ENCODE measurements at regions not wholly inside any gene's neighbourhood (a gene's known extent, or its start where the extent isn't known, plus 50 kb on each side); places are given as distances from the start of the nearest gene placed in this dataset.

- Histone ChIP-seq H3K27ac (ENCODE audit: low read depth, low read length) (no peak overlapping the region), H3K4me3 (ENCODE audit: low read length) (no peak overlapping the region)
Measured at GRCh38 chr5:6056280-6056679, 322.1 kb downstream of the MED10 start.

DNA sequence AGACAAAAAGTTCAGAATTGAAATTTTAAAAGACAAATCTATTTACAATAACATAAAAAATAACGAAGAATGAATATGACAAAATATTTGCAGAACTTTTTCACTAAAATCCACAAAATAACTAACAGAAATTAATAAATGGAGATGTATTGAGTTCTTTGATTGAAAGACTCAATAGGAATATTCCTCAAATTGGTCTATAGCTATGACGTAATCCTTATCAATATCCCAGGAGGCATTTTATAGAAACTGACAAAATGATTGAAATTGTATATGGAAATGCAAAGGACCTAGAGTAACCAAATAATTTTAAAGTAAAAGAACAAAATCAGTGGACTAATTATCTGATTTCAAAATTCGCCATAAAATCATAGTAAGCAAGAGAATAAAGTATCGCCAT lies 328.7 kb downstream of the MED10 start:
- no peak overlapping the region for H3K27ac ChIP-seq (ENCODE audit: low read depth, low read length)
- H3K27me3 ChIP-seq (ENCODE audit: control insufficient read depth, insufficient read depth, low read length): no peaks in the 10 kb centered on the region
- H3K4me3 ChIP-seq (ENCODE audit: low read length): no peak overlapping the region
- H3K4me1 ChIP-seq (ENCODE audit: control insufficient read depth, insufficient read depth, low read length): no peaks in the 10 kb centered on the region
- H3K9ac ChIP-seq (ENCODE audit: low read length): no peak overlapping the region
- H3K36me3 ChIP-seq (ENCODE audit: control insufficient read depth, insufficient read depth, low read length): no peaks in the 10 kb centered on the region

More at GRCh38 chr5:6056280-6056679, 322.1 kb downstream of the MED10 start:
- Histone ChIP-seq H3K36me3 (ENCODE audit: control insufficient read depth, insufficient read depth, low read length) (no peaks in the 10 kb centered on the region), H3K4me1 (ENCODE audit: control insufficient read depth, insufficient read depth, low read length) (no peaks in the 10 kb centered on the region), H3K9ac (ENCODE audit: low read length) (no peak overlapping the region), H3K27me3 (ENCODE audit: control insufficient read depth, insufficient read depth, low read length) (no peaks in the 10 kb centered on the region)

DNA sequence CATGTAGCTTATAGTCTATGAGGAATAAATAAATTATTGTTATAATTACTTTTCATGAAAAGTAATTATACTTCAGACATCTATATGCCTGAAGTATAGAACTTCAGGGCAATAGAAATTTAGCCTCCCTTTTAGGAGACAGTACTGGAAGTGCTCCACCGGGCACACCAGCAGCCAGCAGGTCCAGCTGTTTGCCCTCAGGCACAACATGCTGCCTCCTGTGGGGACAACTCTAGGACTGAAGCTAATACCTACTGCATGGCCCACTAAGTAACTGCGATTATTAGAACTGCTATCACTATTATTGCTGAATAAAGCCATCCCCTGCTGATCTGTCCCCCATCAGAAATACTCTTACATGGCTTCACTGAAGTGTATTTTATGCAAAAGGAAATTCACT lies 329.6 kb downstream of the MED10 start:
- Histone ChIP-seq H3K4me3 (ENCODE audit: low read length) (no peak overlapping the region), H3K9ac (ENCODE audit: low read length) (no peak overlapping the region), H3K27me3 (ENCODE audit: control insufficient read depth, insufficient read depth, low read length) (no peaks in the 10 kb centered on the region), H3K4me1 (ENCODE audit: control insufficient read depth, insufficient read depth, low read length) (no peaks in the 10 kb centered on the region), H3K36me3 (ENCODE audit: control insufficient read depth, insufficient read depth, low read length) (no peaks in the 10 kb centered on the region), H3K27ac (ENCODE audit: low read depth, low read length) (no peak overlapping the region)

DNA sequence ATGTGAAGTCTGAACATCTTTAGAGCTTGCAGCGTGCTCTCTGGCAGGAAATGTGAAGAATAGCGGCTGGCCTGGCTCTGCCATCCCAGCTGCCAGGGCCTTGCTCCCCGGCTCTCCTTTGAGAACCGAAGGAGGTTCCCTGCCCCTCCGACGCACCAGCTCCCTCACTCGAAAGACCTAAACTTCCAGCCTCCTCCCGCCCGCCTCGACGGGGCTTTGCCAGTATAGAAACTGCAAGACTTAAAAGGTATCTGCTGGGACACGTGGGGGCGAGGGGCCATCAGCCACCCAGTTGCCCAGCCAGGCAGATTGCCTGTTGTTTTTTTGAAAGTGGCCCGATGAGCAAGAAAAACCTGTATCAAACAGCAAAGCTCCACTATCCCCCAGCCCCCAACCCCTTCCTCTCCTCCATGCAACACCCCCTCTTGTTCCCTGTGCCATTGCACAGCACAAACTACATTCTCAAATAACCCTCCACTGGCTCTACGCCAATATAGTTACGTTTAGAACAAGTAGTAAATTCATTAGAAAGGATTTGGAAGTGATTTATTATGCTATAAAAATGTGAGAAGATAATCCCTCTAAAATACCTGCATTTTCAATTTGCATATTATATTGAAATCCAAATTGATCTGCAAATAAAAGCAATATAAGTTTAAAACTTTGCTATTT lies 331.9 kb downstream of the MED10 start:
- no peaks in the 10 kb centered on the region for H3K27me3 ChIP-seq (ENCODE audit: control insufficient read depth, insufficient read depth, low read length)
- H3K4me3 ChIP-seq (ENCODE audit: low read length): no peak overlapping the region
- H3K4me1 ChIP-seq (ENCODE audit: control insufficient read depth, insufficient read depth, low read length): no peaks in the 10 kb centered on the region
- H3K9ac ChIP-seq (ENCODE audit: low read length): no peak overlapping the region
- H3K27ac ChIP-seq (ENCODE audit: low read depth, low read length): no peak overlapping the region
- no peaks in the 10 kb centered on the region for H3K36me3 ChIP-seq (ENCODE audit: control insufficient read depth, insufficient read depth, low read length)

- H3K9ac ChIP-seq (ENCODE audit: low read length): no peak overlapping the region
- H3K36me3 ChIP-seq (ENCODE audit: control insufficient read depth, insufficient read depth, low read length): no peaks in the 10 kb centered on the region
- no peak overlapping the region for H3K27ac ChIP-seq (ENCODE audit: low read depth, low read length)
Measured at GRCh38 chr5:6043491-6044310, 334.6 kb downstream of the MED10 start.

DNA sequence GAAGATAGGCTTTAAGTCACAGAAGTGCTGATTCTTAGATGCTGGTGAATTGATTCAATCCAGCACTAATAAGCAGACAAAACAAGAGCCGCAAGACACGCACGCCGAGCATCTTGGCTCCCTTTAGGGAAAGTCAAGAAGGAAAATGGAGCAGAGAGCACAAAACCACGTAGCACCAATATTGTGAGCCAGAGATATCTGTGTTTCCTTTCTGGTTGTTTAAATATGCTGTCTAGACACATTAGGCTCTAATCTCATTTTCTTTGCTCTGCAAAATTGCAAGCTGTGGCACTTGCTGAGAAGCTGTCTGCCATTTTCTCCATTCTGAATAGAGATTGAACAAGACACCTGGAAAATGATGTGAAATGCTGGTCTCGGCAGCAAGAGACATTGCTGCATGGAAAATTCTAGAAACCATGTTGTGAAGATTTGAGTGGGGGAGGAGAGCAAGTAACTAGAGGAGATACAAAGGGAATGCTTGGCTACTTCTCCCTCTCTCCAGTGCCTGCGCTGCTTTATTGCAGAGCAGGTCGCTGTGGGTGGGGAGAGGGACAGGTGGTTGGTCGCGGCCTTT lies 336.3 kb downstream of the MED10 start:
- H3K36me3 ChIP-seq (ENCODE audit: control insufficient read depth, insufficient read depth, low read length): no peaks in the 10 kb centered on the region
- H3K4me3 ChIP-seq (ENCODE audit: low read length): no peak overlapping the region

More at GRCh38 chr5:6043491-6044310, 334.6 kb downstream of the MED10 start:
- Histone ChIP-seq H3K4me1 (ENCODE audit: control insufficient read depth, insufficient read depth, low read length) (no peaks in the 10 kb centered on the region), H3K27me3 (ENCODE audit: control insufficient read depth, insufficient read depth, low read length) (no peaks in the 10 kb centered on the region), H3K4me3 (ENCODE audit: low read length) (no peak overlapping the region)

GRCh38 chr5:6039111-6039510 lies 339.2 kb downstream of the MED10 start:
- Histone ChIP-seq H3K4me3 (ENCODE audit: low read length) (no peak overlapping the region), H3K4me1 (ENCODE audit: control insufficient read depth, insufficient read depth, low read length) (no peaks in the 10 kb centered on the region), H3K27me3 (ENCODE audit: control insufficient read depth, insufficient read depth, low read length) (no peaks in the 10 kb centered on the region), H3K27ac (ENCODE audit: low read depth, low read length) (no peak overlapping the region), H3K36me3 (ENCODE audit: control insufficient read depth, insufficient read depth, low read length) (no peaks in the 10 kb centered on the region), H3K9ac (ENCODE audit: low read length) (no peak overlapping the region)

More for the DNA sequence above, 336.3 kb downstream of the MED10 start:
- no peak overlapping the region for H3K9ac ChIP-seq (ENCODE audit: low read length)
- no peaks in the 10 kb centered on the region for H3K27me3 ChIP-seq (ENCODE audit: control insufficient read depth, insufficient read depth, low read length)
- H3K27ac ChIP-seq (ENCODE audit: low read depth, low read length): no peak overlapping the region
- H3K4me1 ChIP-seq (ENCODE audit: control insufficient read depth, insufficient read depth, low read length): no peaks in the 10 kb centered on the region

GRCh38 chr5:6036006-6036405 lies 342.3 kb downstream of the MED10 start:
- no peaks in the 10 kb centered on the region for H3K27me3 ChIP-seq (ENCODE audit: control insufficient read depth, insufficient read depth, low read length)
- H3K4me3 ChIP-seq (ENCODE audit: low read length): no peak overlapping the region
- no peak overlapping the region for H3K9ac ChIP-seq (ENCODE audit: low read length)
- H3K36me3 ChIP-seq (ENCODE audit: control insufficient read depth, insufficient read depth, low read length): no peaks in the 10 kb centered on the region
- no peaks in the 10 kb centered on the region for H3K4me1 ChIP-seq (ENCODE audit: control insufficient read depth, insufficient read depth, low read length)
- H3K27ac ChIP-seq (ENCODE audit: low read depth, low read length): no peak overlapping the region

DNA sequence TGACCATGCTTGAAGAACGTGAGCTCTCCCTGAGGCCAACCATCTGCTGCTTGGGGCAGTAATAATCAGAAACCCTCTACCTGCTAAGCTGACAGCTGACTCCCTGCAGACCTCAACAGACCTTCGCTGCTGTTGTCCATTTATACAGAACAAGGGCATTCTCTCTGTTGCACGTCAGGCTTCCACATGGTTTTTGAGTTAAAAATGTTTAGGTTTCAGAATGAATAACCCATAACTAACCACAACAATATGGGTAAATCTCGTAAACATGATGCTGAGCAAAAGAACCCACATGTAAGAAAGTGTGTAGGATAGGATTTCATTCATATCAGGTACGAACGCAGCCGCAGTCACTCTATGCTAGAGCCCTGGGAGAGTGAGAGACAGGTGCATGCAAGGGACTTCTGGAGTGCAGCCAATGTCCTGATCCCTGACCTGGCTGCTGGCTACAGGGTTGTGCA lies 348.5 kb downstream of the MED10 start:
- Histone ChIP-seq H3K4me1 (ENCODE audit: control insufficient read depth, insufficient read depth, low read length) (no peaks in the 10 kb centered on the region), H3K27me3 (ENCODE audit: control insufficient read depth, insufficient read depth, low read length) (no peaks in the 10 kb centered on the region), H3K9ac (ENCODE audit: low read length) (no peak overlapping the region), H3K27ac (ENCODE audit: low read depth, low read length) (no peak overlapping the region), H3K36me3 (ENCODE audit: control insufficient read depth, insufficient read depth, low read length) (no peaks in the 10 kb centered on the region), H3K4me3 (ENCODE audit: low read length) (no peak overlapping the region)

DNA sequence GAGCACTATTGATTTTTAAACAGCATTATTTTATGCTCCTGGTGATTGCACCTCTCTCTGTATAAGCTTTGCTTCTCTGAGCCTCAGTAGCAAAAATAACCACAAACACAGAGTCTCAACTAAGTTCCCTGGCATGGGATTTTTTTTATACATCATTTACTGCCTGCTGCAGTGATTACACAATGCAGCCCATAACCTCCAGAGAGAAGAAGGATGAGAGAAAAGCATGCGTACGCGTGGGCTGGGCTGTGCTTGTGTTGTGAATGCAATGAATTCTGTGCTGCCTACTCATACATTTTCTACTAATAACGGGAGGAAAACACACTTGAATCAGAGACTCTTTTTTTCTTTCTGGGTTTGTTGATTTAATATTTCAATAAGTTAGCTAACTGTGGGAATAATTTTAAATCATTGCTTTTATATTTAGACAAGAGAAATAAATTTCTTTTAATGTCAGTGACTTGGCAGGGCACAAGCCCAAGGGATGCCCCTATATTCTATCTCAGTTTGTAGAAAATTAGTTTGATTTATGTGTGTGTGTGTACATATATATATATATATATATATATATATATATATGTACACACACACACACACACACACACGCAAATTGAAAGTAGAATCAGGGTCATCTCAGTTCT lies 351.5 kb downstream of the MED10 start:
- H3K4me3 ChIP-seq (ENCODE audit: low read length): no peak overlapping the region
- no peaks in the 10 kb centered on the region for H3K4me1 ChIP-seq (ENCODE audit: control insufficient read depth, insufficient read depth, low read length)
- H3K27ac ChIP-seq (ENCODE audit: low read depth, low read length): no peak overlapping the region
- no peaks in the 10 kb centered on the region for H3K36me3 ChIP-seq (ENCODE audit: control insufficient read depth, insufficient read depth, low read length)
- H3K27me3 ChIP-seq (ENCODE audit: control insufficient read depth, insufficient read depth, low read length): no peaks in the 10 kb centered on the region
- no peak overlapping the region for H3K9ac ChIP-seq (ENCODE audit: low read length)

GRCh38 chr5:6019612-6020011 lies 358.7 kb downstream of the MED10 start:
- Histone ChIP-seq H3K27me3 (ENCODE audit: control insufficient read depth, insufficient read depth, low read length) (no peaks in the 10 kb centered on the region), H3K9ac (ENCODE audit: low read length) (no peak overlapping the region), H3K4me3 (ENCODE audit: low read length) (no peak overlapping the region), H3K27ac (ENCODE audit: low read depth, low read length) (no peak overlapping the region), H3K36me3 (ENCODE audit: control insufficient read depth, insufficient read depth, low read length) (no peaks in the 10 kb centered on the region), H3K4me1 (ENCODE audit: control insufficient read depth, insufficient read depth, low read length) (no peaks in the 10 kb centered on the region)

DNA sequence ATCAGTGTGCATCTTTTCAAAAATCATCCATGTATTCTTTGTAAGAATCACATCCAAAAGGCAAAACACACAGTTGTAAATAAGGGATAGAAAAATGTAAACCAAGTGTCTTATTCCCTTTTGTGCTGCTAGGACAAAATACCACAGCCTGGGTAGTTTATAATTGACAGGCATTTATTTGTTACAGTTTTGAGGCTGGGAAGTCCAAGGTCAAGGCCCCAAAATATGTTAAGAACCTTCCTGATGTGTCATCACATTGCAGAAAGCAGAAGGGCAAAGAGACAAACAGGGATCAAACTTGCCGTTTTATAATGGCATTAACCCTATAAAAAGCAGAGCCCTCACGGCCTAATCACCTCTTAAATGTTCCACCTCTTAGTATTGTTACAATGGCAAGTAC lies 364.8 kb downstream of the MED10 start:
- Histone ChIP-seq H3K4me3 (ENCODE audit: low read length) (no peak overlapping the region), H3K36me3 (ENCODE audit: control insufficient read depth, insufficient read depth, low read length) (no peaks in the 10 kb centered on the region), H3K27me3 (ENCODE audit: control insufficient read depth, insufficient read depth, low read length) (no peaks in the 10 kb centered on the region), H3K4me1 (ENCODE audit: control insufficient read depth, insufficient read depth, low read length) (no peaks in the 10 kb centered on the region), H3K9ac (ENCODE audit: low read length) (no peak overlapping the region), H3K27ac (ENCODE audit: low read depth, low read length) (no peak overlapping the region)
